Chondrocyte (in vitro differentiated cells): ENCODE measurements at regions not wholly inside any gene's neighbourhood (a gene's known extent, or its start where the extent isn't known, plus 50 kb on each side); places are given as distances from the start of the nearest gene placed in this dataset.

Experiments used
- DNase-seq: peaks from one replicate; pipeline ENCODE4 v3.0.0; 2021; ENCODE audit warnings: mixed read lengths, low spot score
- H3K27ac Mint-ChIP-seq: one replicate; pipeline ENCODE4 v1.8.0; 2021; ENCODE audit warnings: mild to moderate bottlenecking, moderate library complexity, mixed read lengths; ENCODE audit not compliant: unreplicated experiment
- H3K27me3 Mint-ChIP-seq: 2 replicates; pipeline ENCODE4 v1.8.0; 2021; ENCODE audit warnings: low read depth, mixed read lengths
- H3K36me3 Mint-ChIP-seq: 2 replicates; pipeline ENCODE4 v1.8.0; 2021; ENCODE audit warnings: low read depth, mixed read lengths
- H3K4me1 Mint-ChIP-seq: 2 replicates; pipeline ENCODE4 v1.8.0; 2021; ENCODE audit warnings: low read depth, mild to moderate bottlenecking, mixed read lengths
- H3K4me3 Mint-ChIP-seq: one replicate; pipeline ENCODE4 v1.8.0; 2021; ENCODE audit warnings: mild to moderate bottlenecking, moderate library complexity, mixed read lengths; ENCODE audit not compliant: unreplicated experiment
- H3K9me3 Mint-ChIP-seq: 2 replicates; pipeline ENCODE4 v1.8.0; 2021; ENCODE audit warnings: low read depth, mixed read lengths
- TF ChIP-seq, protein P1 (sequence below): fragments of 200-600 bp; sonication (generic); IDR thresholded peaks from 2 replicates; pipeline ENCODE4 v1.5.0; 2021; ENCODE audit warnings: antibody characterized with exemption, mild to moderate bottlenecking, moderate library complexity

GRCh38 chr4:90071289-90072235, 55.6 kb upstream of the CCSER1 start:
- Mint-ChIP-seq H3K27ac (no peak overlapping the region), H3K4me3 (no peak overlapping the region)

GRCh38 chr4:90074322-90074886, 52.8 kb upstream of the CCSER1 start:
- H3K27me3 Mint-ChIP-seq, result peaks cover 7% of the 10 kb centered on the region
- no peak overlapping the region for H3K27ac Mint-ChIP-seq
- no peaks in the 10 kb centered on the region for H3K36me3 Mint-ChIP-seq
- no peaks in the 10 kb centered on the region for H3K9me3 Mint-ChIP-seq
- TF ChIP-seq, protein P1, sequence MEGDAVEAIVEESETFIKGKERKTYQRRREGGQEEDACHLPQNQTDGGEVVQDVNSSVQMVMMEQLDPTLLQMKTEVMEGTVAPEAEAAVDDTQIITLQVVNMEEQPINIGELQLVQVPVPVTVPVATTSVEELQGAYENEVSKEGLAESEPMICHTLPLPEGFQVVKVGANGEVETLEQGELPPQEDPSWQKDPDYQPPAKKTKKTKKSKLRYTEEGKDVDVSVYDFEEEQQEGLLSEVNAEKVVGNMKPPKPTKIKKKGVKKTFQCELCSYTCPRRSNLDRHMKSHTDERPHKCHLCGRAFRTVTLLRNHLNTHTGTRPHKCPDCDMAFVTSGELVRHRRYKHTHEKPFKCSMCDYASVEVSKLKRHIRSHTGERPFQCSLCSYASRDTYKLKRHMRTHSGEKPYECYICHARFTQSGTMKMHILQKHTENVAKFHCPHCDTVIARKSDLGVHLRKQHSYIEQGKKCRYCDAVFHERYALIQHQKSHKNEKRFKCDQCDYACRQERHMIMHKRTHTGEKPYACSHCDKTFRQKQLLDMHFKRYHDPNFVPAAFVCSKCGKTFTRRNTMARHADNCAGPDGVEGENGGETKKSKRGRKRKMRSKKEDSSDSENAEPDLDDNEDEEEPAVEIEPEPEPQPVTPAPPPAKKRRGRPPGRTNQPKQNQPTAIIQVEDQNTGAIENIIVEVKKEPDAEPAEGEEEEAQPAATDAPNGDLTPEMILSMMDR, result no peak
- DNase-seq, result no peak
- H3K4me3 Mint-ChIP-seq, result no peak overlapping the region
- H3K4me1 Mint-ChIP-seq, result no peaks in the 10 kb centered on the region

More at GRCh38 chr4:90071289-90072235, 55.6 kb upstream of the CCSER1 start:
- DNase-seq, result no peak
- H3K9me3 Mint-ChIP-seq, result no peaks in the 10 kb centered on the region
- H3K4me1 Mint-ChIP-seq, result no peaks in the 10 kb centered on the region
- H3K27me3 Mint-ChIP-seq, result peaks cover 9% of the 10 kb centered on the region
- TF ChIP-seq, protein P1, result no peak
- no peaks in the 10 kb centered on the region for H3K36me3 Mint-ChIP-seq
